ENCODE measurements at regions not wholly inside any gene's neighbourhood (a gene's known extent, or its start where the extent isn't known, plus 50 kb on each side); places are given as distances from the start of the nearest gene placed in this dataset.

DNA sequence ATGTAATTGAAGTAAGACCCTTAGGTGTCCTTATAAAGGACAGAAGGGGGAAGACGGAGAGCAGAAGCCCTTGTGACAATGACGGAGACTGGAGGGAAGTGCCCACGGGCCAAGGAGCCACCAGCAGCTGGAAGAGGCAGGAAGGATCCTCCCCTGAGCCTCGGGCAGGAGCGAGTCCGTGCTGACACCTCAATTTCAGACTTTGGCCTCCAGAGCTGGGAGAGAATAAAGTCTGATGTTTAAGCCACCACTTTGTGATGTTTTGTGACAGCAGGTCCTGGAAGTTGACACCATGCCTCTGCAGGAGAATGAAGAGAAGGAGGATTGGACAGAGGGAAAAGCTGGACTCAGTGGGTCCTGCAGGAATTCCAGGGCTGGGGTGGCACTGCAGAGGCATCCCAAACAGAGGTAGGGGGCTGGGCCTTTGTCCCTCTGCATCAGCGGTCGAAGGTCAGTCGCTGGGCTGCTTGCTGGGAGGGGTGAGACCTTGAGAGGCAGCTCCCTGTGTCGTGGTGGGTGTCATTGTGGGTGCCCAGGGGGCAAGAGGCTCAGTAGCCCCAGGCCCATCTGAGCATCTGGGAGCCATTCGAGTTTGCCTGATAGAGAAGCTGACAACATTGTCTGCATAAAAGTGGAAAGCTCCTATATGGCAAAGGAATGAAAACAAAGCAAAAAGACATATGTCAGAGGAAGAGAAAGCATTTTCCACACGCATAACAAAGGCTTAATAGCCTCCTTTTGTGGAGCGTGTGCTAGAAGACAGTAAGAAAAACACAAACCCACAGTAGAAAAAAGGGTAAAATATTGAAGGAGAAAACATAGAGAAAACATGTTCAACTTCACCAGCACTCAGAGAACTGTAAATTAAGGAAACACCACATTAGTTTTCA is 68.8 kb downstream of the RTL6 start:
- Histone ChIP-seq H3K36me3 (no peaks in the 10 kb centered on the region), H3K4me1 (no peaks in the 10 kb centered on the region), H3K9me3 (no peaks in the 10 kb centered on the region), H3K27me3 (no peaks in the 10 kb centered on the region), H3K4me3 (ENCODE audit: low read depth, low read length) (no peak overlapping the region)
- no peak for TF ChIP-seq CTCF (IDR thresholded peaks at IDR 0.05; ENCODE audit: low read depth, low read length)
- no peak for DNase-seq

GRCh38 chr22:44427611-44428470 is 70.2 kb downstream of the RTL6 start:
- H3K27me3 ChIP-seq: no peaks in the 10 kb centered on the region
- no peak for DNase-seq

DNA sequence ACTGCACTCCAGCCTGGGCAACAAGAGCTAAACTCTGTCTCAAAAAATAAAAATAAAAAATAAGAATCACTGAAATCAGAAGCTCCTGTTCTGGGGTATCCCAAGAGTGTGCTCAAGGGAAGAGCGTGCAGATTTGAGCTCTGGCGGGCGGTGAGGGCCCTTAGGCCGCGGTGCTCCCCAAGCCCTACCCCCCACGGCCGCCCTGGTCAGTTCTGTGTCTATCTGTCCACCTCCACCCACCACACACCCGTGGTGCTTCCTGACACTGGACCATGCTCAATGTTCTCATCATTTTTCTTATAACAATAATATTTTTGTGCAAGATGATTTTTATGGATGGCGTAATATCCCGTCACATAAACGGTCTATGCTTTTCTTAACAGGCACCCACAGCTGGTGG is 71.1 kb downstream of the RTL6 start:
- Histone ChIP-seq H3K4me3 (ENCODE audit: low read depth, low read length) (no peak overlapping the region), H3K27me3 (no peaks in the 10 kb centered on the region), H3K36me3 (no peaks in the 10 kb centered on the region), H3K4me1 (no peaks in the 10 kb centered on the region), H3K9me3 (no peaks in the 10 kb centered on the region)
- DNase-seq: no peak
- no peak for TF ChIP-seq CTCF (IDR thresholded peaks at IDR 0.05; ENCODE audit: low read depth, low read length)

More at GRCh38 chr22:44427611-44428470, 70.2 kb downstream of the RTL6 start:
- TF ChIP-seq CTCF (IDR thresholded peaks at IDR 0.05; ENCODE audit: low read depth, low read length): no peak
- Histone ChIP-seq H3K36me3 (no peaks in the 10 kb centered on the region), H3K4me1 (no peaks in the 10 kb centered on the region), H3K9me3 (no peaks in the 10 kb centered on the region), H3K4me3 (ENCODE audit: low read depth, low read length) (no peak overlapping the region)

GRCh38 chr22:44425694-44426045 is 72.4 kb downstream of the RTL6 start:
- DNase-seq: no peak
- no peak overlapping the region for H3K4me3 ChIP-seq (ENCODE audit: low read depth, low read length)
- H3K9me3 ChIP-seq: no peaks in the 10 kb centered on the region
- H3K4me1 ChIP-seq: no peaks in the 10 kb centered on the region
- no peaks in the 10 kb centered on the region for H3K36me3 ChIP-seq
- H3K27me3 ChIP-seq: no peaks in the 10 kb centered on the region; the same call in 1 of the 2 replicates
- no peak for TF ChIP-seq CTCF (IDR thresholded peaks at IDR 0.05; ENCODE audit: low read depth, low read length)

GRCh38 chr22:44424867-44425693 is 73.0 kb downstream of the RTL6 start:
- TF ChIP-seq CTCF (IDR thresholded peaks at IDR 0.05; ENCODE audit: low read depth, low read length): no peak
- no peak for DNase-seq
- Histone ChIP-seq H3K4me3 (ENCODE audit: low read depth, low read length) (no peak overlapping the region), H3K36me3 (no peaks in the 10 kb centered on the region), H3K27me3 (no peaks in the 10 kb centered on the region; the same call in 1 of the 2 replicates), H3K4me1 (no peaks in the 10 kb centered on the region), H3K9me3 (no peaks in the 10 kb centered on the region)
